GM12865 (cell line): ENCODE measurements at regions not wholly inside any gene's neighbourhood (a gene's known extent, or its start where the extent isn't known, plus 50 kb on each side); places are given as distances from the start of the nearest gene placed in this dataset.

Experiments
- DNase-seq: peaks from one replicate; pipeline ENCODE4 v3.0.0; 2010; ENCODE audit warnings: low read depth
- H3K4me3 ChIP-seq: 2 replicates; pipeline ENCODE4 v1.5.1; 2011; ENCODE audit warnings: mild to moderate bottlenecking, low read depth, low read length, control low read depth
- CTCF ChIP-seq: IDR thresholded peaks from 2 replicates; pipeline ENCODE4 v1.5.1; 2011; ENCODE audit warnings: low read length, control low read depth, low read depth, inconsistent platforms; ENCODE audit not compliant: insufficient read depth; ENCODE audit errors: missing control alignments

GRCh38 chr20:39654171-39654570 lies 692.0 kb downstream of the DHX35 start:
- TF ChIP-seq CTCF = no peak
- H3K4me3 ChIP-seq = no peak overlapping the region
- no peak for DNase-seq

- no peak for TF ChIP-seq CTCF
Observed at GRCh38 chr20:39651645-39652325, 689.6 kb downstream of the DHX35 start.

GRCh38 chr20:39646874-39647413 lies 684.8 kb downstream of the DHX35 start:
- no peak for TF ChIP-seq CTCF
- H3K4me3 ChIP-seq = no peak overlapping the region
- no peak for DNase-seq

More at GRCh38 chr20:39651645-39652325, 689.6 kb downstream of the DHX35 start:
- no peak overlapping the region for H3K4me3 ChIP-seq
- no peak for DNase-seq

GRCh38 chr20:39645131-39645530 lies 683.0 kb downstream of the DHX35 start:
- TF ChIP-seq CTCF = no peak
- H3K4me3 ChIP-seq = no peak overlapping the region
- no peak for DNase-seq

- no peak for DNase-seq
- no peak for TF ChIP-seq CTCF
- no peak overlapping the region for H3K4me3 ChIP-seq
Observed at GRCh38 chr20:39643292-39643691, 681.1 kb downstream of the DHX35 start.

GRCh38 chr20:39641423-39641822 lies 679.3 kb downstream of the DHX35 start:
- H3K4me3 ChIP-seq = no peak overlapping the region

More at GRCh38 chr20:39641423-39641822, 679.3 kb downstream of the DHX35 start:
- DNase-seq = no peak
- TF ChIP-seq CTCF = no peak
